SK-N-SH treated with all-trans-retinoic acid at 6 μM for 48 hours (cell line): ENCODE measurements at regions not wholly inside any gene's neighbourhood (a gene's known extent, or its start where the extent isn't known, plus 50 kb on each side); places are given as distances from the start of the nearest gene placed in this dataset.

Experiments used
- ATAC-seq: fragments of 200-7000 bp; cut with Tn5 transposase; 3 replicates; pipeline ENCODE4 v1.9.1; 2020; ENCODE audit warnings: mild to moderate bottlenecking, moderate library complexity
- ARNTL ChIP-seq: fragments of 450-650 bp; formaldehyde crosslinking; IDR thresholded peaks from 2 replicates; pipeline ENCODE4 v1.5.0; 2020; ENCODE audit warnings: low read depth, mild to moderate bottlenecking, moderate library complexity, borderline replicate concordance
- BACH2 ChIP-seq: fragments of 250-450 bp; sonication (Bioruptor Pico); IDR thresholded peaks from 2 replicates; pipeline ENCODE4 v1.9.0; 2021; ENCODE audit warnings: mild to moderate bottlenecking, borderline replicate concordance
- CREB5 ChIP-seq: fragments of 250-450 bp; sonication (Bioruptor Pico); IDR thresholded peaks from 2 replicates; pipeline ENCODE4 v1.5.1; 2020; ENCODE audit warnings: low read depth, mild to moderate bottlenecking, moderate library complexity
- CSRNP3 ChIP-seq: fragments of 250-450 bp; sonication (Bioruptor Pico); IDR thresholded peaks from 2 replicates; pipeline ENCODE4 v1.5.1; 2021; ENCODE audit warnings: mild to moderate bottlenecking, moderate library complexity
- ESRRG ChIP-seq: fragments of 250-450 bp; sonication (Bioruptor Pico); IDR thresholded peaks from 2 replicates; pipeline ENCODE4 v1.6.1; 2021; ENCODE audit warnings: mild to moderate bottlenecking
- GLIS3 ChIP-seq: fragments of 250-450 bp; sonication (Bioruptor Pico); IDR thresholded peaks from 2 replicates; pipeline ENCODE4 v1.5.0; 2020; ENCODE audit warnings: mild to moderate bottlenecking, moderate library complexity
- ISL1 ChIP-seq: fragments of 250-450 bp; sonication (Bioruptor Pico); IDR thresholded peaks from 2 replicates; pipeline ENCODE4 v2.1.2; 2022; ENCODE audit warnings: mild to moderate bottlenecking, moderate library complexity
- OSR1 ChIP-seq: fragments of 250-450 bp; sonication (Bioruptor Pico); IDR thresholded peaks from 2 replicates; pipeline ENCODE4 v1.8.0; 2022; ENCODE audit warnings: moderate library complexity, mild to moderate bottlenecking, inconsistent platforms
- POU6F1 ChIP-seq: fragments of 250-450 bp; sonication (Bioruptor Pico); IDR thresholded peaks from 2 replicates; pipeline ENCODE4 v1.8.0; 2021; ENCODE audit warnings: low read depth, mild to moderate bottlenecking, moderate library complexity, borderline replicate concordance
- PPARA ChIP-seq: fragments of 250-450 bp; sonication (Bioruptor Pico); IDR thresholded peaks from 2 replicates; pipeline ENCODE4 v1.5.0; 2020; ENCODE audit warnings: mild to moderate bottlenecking, borderline replicate concordance
- RARB ChIP-seq: fragments of 250-450 bp; sonication (Bioruptor Pico); IDR thresholded peaks from 2 replicates; pipeline ENCODE4 v1.8.0; 2021; ENCODE audit warnings: mild to moderate bottlenecking, moderate library complexity
- TSHZ2 ChIP-seq: fragments of 250-450 bp; sonication (Bioruptor Pico); IDR thresholded peaks from 2 replicates; pipeline ENCODE4 v1.5.0; 2020; ENCODE audit warnings: mild to moderate bottlenecking, moderate library complexity
- ZC3H10 ChIP-seq: fragments of 250-450 bp; sonication (Bioruptor Pico); IDR thresholded peaks from 2 replicates; pipeline ENCODE4 v1.5.1; 2021; ENCODE audit warnings: mild to moderate bottlenecking, moderate library complexity
- ZFP3 ChIP-seq: fragments of 250-450 bp; sonication (Bioruptor Pico); IDR thresholded peaks from 2 replicates; pipeline ENCODE4 v1.5.0; 2020; ENCODE audit warnings: mild to moderate bottlenecking, moderate library complexity
- ZFP30 ChIP-seq: fragments of 450-650 bp; formaldehyde crosslinking; IDR thresholded peaks from 2 replicates; pipeline ENCODE4 v1.5.0; 2022; ENCODE audit warnings: mild to moderate bottlenecking, moderate library complexity
- ZNF565 ChIP-seq: fragments of 450-650 bp; formaldehyde crosslinking; conservative IDR thresholded peaks from 2 replicates; pipeline ENCODE4 v1.5.0; 2020; ENCODE audit warnings: low read depth, mild to moderate bottlenecking, moderate library complexity
- ZNF70 ChIP-seq: fragments of 450-650 bp; formaldehyde crosslinking; IDR thresholded peaks from 2 replicates; pipeline ENCODE4 v1.5.0; 2020; ENCODE audit warnings: mild to moderate bottlenecking, moderate library complexity
- ZNF8 ChIP-seq: fragments of 450-650 bp; formaldehyde crosslinking; IDR thresholded peaks from 2 replicates; pipeline ENCODE4 v1.5.0; 2020; ENCODE audit warnings: mild to moderate bottlenecking, moderate library complexity
- TF ChIP-seq, protein P1 (sequence below): fragments of 250-450 bp; sonication (Bioruptor Pico); IDR thresholded peaks from 2 replicates; pipeline ENCODE4 v1.8.0; 2020; ENCODE audit warnings: mild to moderate bottlenecking, moderate library complexity, borderline replicate concordance

- ATAC-seq: no peak
- TF ChIP-seq ZNF8 (CRISPR knock-in tag) (no peak), PPARA (CRISPR knock-in tag) (no peak), OSR1 (CRISPR knock-in tag) (no peak), TSHZ2 (CRISPR knock-in tag) (no peak), ESRRG (no peak)
Measured at GRCh38 chr16:35370617-35371016, 1911.2 kb downstream of the TP53TG3F start.

DNA sequence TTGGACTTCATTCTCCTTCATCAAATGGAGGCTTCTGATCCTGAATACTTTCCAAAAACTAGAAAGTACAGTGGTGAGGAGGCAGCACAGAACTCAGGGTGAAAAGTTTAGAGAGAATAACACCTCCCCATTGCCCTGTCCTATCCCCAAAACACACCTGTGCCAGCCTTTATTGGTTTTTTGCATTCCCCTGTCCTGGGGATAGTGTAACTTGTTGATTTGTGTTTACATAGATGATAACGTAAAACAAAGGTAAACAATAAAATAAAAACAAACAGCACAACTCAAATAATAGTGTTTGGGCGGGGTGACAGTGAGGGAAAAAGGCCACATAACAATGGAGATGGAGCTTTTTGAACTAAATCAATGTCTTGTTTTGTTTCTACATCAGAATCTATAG lies 1917.7 kb downstream of the TP53TG3F start:
- TF ChIP-seq ZFP3 (CRISPR knock-in tag) (no peak), ZNF565 (CRISPR knock-in tag) (no peak)
- ATAC-seq: no peak

- no peak for TF ChIP-seq ISL1 (CRISPR knock-in tag)
- TF ChIP-seq ZNF70: no peak
- no peak for TF ChIP-seq ARNTL (CRISPR knock-in tag)
- no peak for TF ChIP-seq ZC3H10
- no peak for TF ChIP-seq POU6F1
- TF ChIP-seq, all 23 proteins: peak for 0
Measured at GRCh38 chr16:35386619-35387018, 1927.2 kb downstream of the TP53TG3F start.

DNA sequence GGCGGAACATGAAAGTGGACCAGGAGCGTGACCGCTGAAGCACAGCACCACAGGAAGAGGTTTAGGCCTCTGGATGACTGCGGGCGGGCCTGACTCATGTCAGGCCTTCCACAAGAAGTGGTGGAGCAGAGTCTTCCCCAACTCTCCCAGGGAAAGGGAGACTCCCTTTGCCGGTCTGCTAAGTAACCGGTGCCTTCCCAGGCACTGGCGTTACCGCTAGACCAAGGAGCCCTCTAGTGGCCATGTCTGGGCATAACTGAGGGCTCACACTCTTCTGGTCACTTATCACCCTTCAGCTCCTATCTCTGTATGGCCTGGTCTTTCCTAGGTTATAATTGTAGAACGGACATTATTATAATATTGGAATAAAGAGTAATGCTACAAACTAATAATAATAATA lies 1931.9 kb downstream of the TP53TG3F start:
- peak; percentile 89 for ATAC-seq
- TF ChIP-seq ARNTL (CRISPR knock-in tag) (no peak), CREB5 (no peak), PPARA (CRISPR knock-in tag) (no peak), ZNF565 (CRISPR knock-in tag) (no peak), ZC3H10 (no peak), ZNF70 (no peak), POU6F1 (no peak), ZFP30 (no peak), RARB (CRISPR knock-in tag) (no peak), ESRRG (no peak), OSR1 (CRISPR knock-in tag) (no peak), CSRNP3 (CRISPR knock-in tag) (no peak), BACH2 (CRISPR knock-in tag) (no peak), GLIS3 (CRISPR knock-in tag) (no peak), TSHZ2 (CRISPR knock-in tag) (no peak)
- TF ChIP-seq, protein P1, sequence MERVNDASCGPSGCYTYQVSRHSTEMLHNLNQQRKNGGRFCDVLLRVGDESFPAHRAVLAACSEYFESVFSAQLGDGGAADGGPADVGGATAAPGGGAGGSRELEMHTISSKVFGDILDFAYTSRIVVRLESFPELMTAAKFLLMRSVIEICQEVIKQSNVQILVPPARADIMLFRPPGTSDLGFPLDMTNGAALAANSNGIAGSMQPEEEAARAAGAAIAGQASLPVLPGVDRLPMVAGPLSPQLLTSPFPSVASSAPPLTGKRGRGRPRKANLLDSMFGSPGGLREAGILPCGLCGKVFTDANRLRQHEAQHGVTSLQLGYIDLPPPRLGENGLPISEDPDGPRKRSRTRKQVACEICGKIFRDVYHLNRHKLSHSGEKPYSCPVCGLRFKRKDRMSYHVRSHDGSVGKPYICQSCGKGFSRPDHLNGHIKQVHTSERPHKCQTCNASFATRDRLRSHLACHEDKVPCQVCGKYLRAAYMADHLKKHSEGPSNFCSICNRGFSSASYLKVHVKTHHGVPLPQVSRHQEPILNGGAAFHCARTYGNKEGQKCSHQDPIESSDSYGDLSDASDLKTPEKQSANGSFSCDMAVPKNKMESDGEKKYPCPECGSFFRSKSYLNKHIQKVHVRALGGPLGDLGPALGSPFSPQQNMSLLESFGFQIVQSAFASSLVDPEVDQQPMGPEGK (CRISPR knock-in tag): no peak
- TF ChIP-seq, all 23 proteins: peak for 0

More at GRCh38 chr16:35386619-35387018, 1927.2 kb downstream of the TP53TG3F start:
- no peak for ATAC-seq
